Activated naive CD4-positive, alpha-beta T cell treated with Interleukin-2 at 50 U/mL for 16 hours (primary cell): ENCODE measurements at regions not wholly inside any gene's neighbourhood (a gene's known extent, or its start where the extent isn't known, plus 50 kb on each side); places are given as distances from the start of the nearest gene placed in this dataset.
A peak's percentile ranks its signal among the peaks of the same experiment; 100 is the strongest.

ENCODE experiments used
- DNase-seq: peaks from one replicate; pipeline ENCODE4 v3.0.0-alpha.2; 2020

GRCh38 chr17:5695480-5695879 lies 111.2 kb upstream of the NLRP1 start:
- DNase-seq = no peak

GRCh38 chr17:5698959-5699358 lies 114.7 kb upstream of the NLRP1 start:
- DNase-seq = no peak

GRCh38 chr17:5699814-5700213 lies 115.5 kb upstream of the NLRP1 start:
- no peak for DNase-seq

GRCh38 chr17:5700745-5701144 lies 116.4 kb upstream of the NLRP1 start:
- DNase-seq = no peak

- DNase-seq = no peak
Measured at GRCh38 chr17:5701381-5701780, 117.1 kb upstream of the NLRP1 start.

- no peak for DNase-seq
Measured at GRCh38 chr17:5702951-5703510, 118.7 kb upstream of the NLRP1 start.

- DNase-seq = no peak
Measured at GRCh38 chr17:5703736-5704135, 119.4 kb upstream of the NLRP1 start.

GRCh38 chr17:5705081-5705875 lies 121.0 kb upstream of the NLRP1 start:
- DNase-seq = no peak

- no peak for DNase-seq
Measured at GRCh38 chr17:5705876-5706576, 121.7 kb upstream of the NLRP1 start.

GRCh38 chr17:5706577-5707210 lies 122.4 kb upstream of the NLRP1 start:
- DNase-seq = peak; percentile 58

GRCh38 chr17:5707482-5707881 lies 123.2 kb upstream of the NLRP1 start:
- no peak for DNase-seq

GRCh38 chr17:5708344-5708743 lies 124.0 kb upstream of the NLRP1 start:
- DNase-seq = no peak

- DNase-seq = no peak
Measured at GRCh38 chr17:5711344-5711743, 127.0 kb upstream of the NLRP1 start.

GRCh38 chr17:5714993-5715392 lies 130.7 kb upstream of the NLRP1 start:
- no peak for DNase-seq

GRCh38 chr17:5715478-5715877 lies 131.2 kb upstream of the NLRP1 start:
- DNase-seq = no peak

GRCh38 chr17:5718726-5719125 lies 134.4 kb upstream of the NLRP1 start:
- no peak for DNase-seq

- no peak for DNase-seq
Measured at GRCh38 chr17:5719976-5720375, 135.7 kb upstream of the NLRP1 start.

GRCh38 chr17:5730373-5730772 lies 146.1 kb upstream of the NLRP1 start:
- no peak for DNase-seq

GRCh38 chr17:5740937-5741336 lies 156.6 kb upstream of the NLRP1 start:
- DNase-seq = no peak

- no peak for DNase-seq
Measured at GRCh38 chr17:5741810-5742209, 157.5 kb upstream of the NLRP1 start.

GRCh38 chr17:5745111-5745813 lies 161.0 kb upstream of the NLRP1 start:
- no peak for DNase-seq

- no peak for DNase-seq
Measured at GRCh38 chr17:5747276-5747675, 163.0 kb upstream of the NLRP1 start.

- DNase-seq = no peak
Measured at GRCh38 chr17:5747964-5748363, 163.7 kb upstream of the NLRP1 start.
